ENCODE measurements at regions not wholly inside any gene's neighbourhood (a gene's known extent, or its start where the extent isn't known, plus 50 kb on each side); places are given as distances from the start of the nearest gene placed in this dataset.

GRCh38 chr1:60577029-60577428, 503.5 kb upstream of the C1orf87 start:
- Histone ChIP-seq H4K8ac (ENCODE audit: extremely low read depth, insufficient read depth, low read length) (no peak overlapping the region), H3K4ac (replicated peaks; ENCODE audit: insufficient read length, low read depth, low read length) (no peak overlapping the region), H2BK5ac (ENCODE audit: low read depth, low read length) (no peak overlapping the region), H4K91ac (replicated peaks; ENCODE audit: insufficient read length, low read length) (no peak overlapping the region), H3K18ac (ENCODE audit: extremely low read depth, low read length) (no peak overlapping the region), H3K4me1 (replicated peaks in 1 of 4; ENCODE audit: control insufficient read depth in 3 of 4, insufficient read depth in 4 of 4, low read length in 3 of 4) (peaks cover 0 to 3% (median 0%) of the 10 kb centered on the region in 4 experiments; a peak in 1 of 7 replicates), H2AK5ac (ENCODE audit: low read depth, low read length) (no peak overlapping the region), H3K56ac (replicated peaks; ENCODE audit: insufficient read length, low read depth, low read length) (no peak overlapping the region), H3K14ac (ENCODE audit: insufficient read length) (no peak overlapping the region), H3K27me3 (replicated peaks in 1 of 4; ENCODE audit: control insufficient read depth in 3 of 4, extremely low read depth in 1 of 4, insufficient read depth in 3 of 4, low read length in 3 of 4) (no peaks in the 10 kb centered on the region), H3K27ac (ENCODE audit: low read depth, low read length) (no peak overlapping the region), H3K36me3 (ENCODE audit: control insufficient read depth in 2 of 4, insufficient read depth in 4 of 4, low read length in 3 of 4) (no peaks in the 10 kb centered on the region), H3K4me2 (ENCODE audit: insufficient read depth in 1 of 2, low read depth in 2 of 2, low read length in 2 of 2) (no peak overlapping the region), H2BK12ac (ENCODE audit: low read depth, low read length) (no peak overlapping the region), H4K20me1 (replicated peaks in 1 of 2; ENCODE audit: control insufficient read depth in 1 of 2, insufficient read depth in 2 of 2, low read length in 2 of 2) (no peaks in the 10 kb centered on the region), H3K23me2 (ENCODE audit: low read depth, low read length) (no peaks in the 10 kb centered on the region), H4K5ac (ENCODE audit: insufficient read length, low read depth, low read length) (no peak overlapping the region), H3K9me3 (ENCODE audit: insufficient read depth in 2 of 2, low read depth in 1 of 2, low read length in 1 of 2) (no peaks in the 10 kb centered on the region), H3K79me1 (ENCODE audit: low read depth, low read length) (no peaks in the 10 kb centered on the region), H2BK20ac (ENCODE audit: low read length) (no peak overlapping the region), H3K4me3 (ENCODE audit: extremely low read depth in 1 of 4, insufficient read depth in 2 of 4, low read depth in 3 of 4, low read length in 4 of 4) (no peak overlapping the region), H2BK120ac (replicated peaks; ENCODE audit: low read depth, low read length) (no peak overlapping the region), H2BK15ac (ENCODE audit: low read length) (no peak overlapping the region), H3K9ac (replicated peaks in 1 of 4; ENCODE audit: extremely low read depth in 1 of 4, low read depth in 3 of 4, low read length in 3 of 4) (no peak overlapping the region), H3K79me2 (ENCODE audit: control insufficient read depth in 1 of 2, insufficient read depth in 2 of 2, low read length in 2 of 2) (no peaks in the 10 kb centered on the region), H3K23ac (ENCODE audit: insufficient read length) (no peak overlapping the region), H2AFZ (ENCODE audit: low read length) (no peak overlapping the region)
- DNase-seq (ENCODE audit: low read depth in 1 of 2, low spot score in 2 of 2) (no peak), FAIRE-seq (no peak)
- CTCF ChIA-PET (ENCODE audit: partially characterized antibody), result interaction anchor here (0.7 kb wide), 1 partner anchor 16 kb away, joined by 3 read pairs; no protein-coding TSS in a partner anchor
- WGBS, 2 experiments (ENCODE audit: extremely low coverage in 1 of 2, insufficient coverage in 1 of 2, insufficient read length in 1 of 2, insufficient replicate concordance in 2 of 2, low coverage in 1 of 2, low lambda C conversion rate in 2 of 2, missing lambda C conversion rate in 1 of 2), result 89% methylated on average over 2 of the region's 2 CpGs; no CpG with 5 or more reads in 1 of the 2 experiments
- POLR2A ChIA-PET (ENCODE audit: partially characterized antibody), result no interaction called here
- no peak for TF ChIP-seq GTF2F1 (IDR thresholded peaks at IDR 0.05; ENCODE audit: borderline replicate concordance, low read depth, low read length)
- TF ChIP-seq CHD1 (IDR thresholded peaks at IDR 0.05; ENCODE audit: low read depth, low read length), result no peak
